Stomach (tissue), 8 donors: ENCODE measurements at regions not wholly inside any gene's neighbourhood (a gene's known extent, or its start where the extent isn't known, plus 50 kb on each side); places are given as distances from the start of the nearest gene placed in this dataset.
"Not testable (repeated sequence)": the region's sequence is repeated elsewhere in the genome, so short reads cannot be mapped to it uniquely, and the experiment has no call there.

Source experiments
- DNase-seq, 2 donors: peaks; one replicate each; pipeline versions ENCODE4 v3.0.0 to v3.0.0-alpha.2; 2013 to 2019
- H3K27ac ChIP-seq, 5 donors: fragments of 200-600 bp in 4 of 5; sonication (generic) in 4 of 5; one replicate each; pipeline ENCODE4 v1.5.1; 2013 to 2019; ENCODE audit warnings: mild to moderate bottlenecking in 1 of 5, moderate library complexity in 1 of 5
- H3K27me3 ChIP-seq, 3 donors: fragments of 200-600 bp; sonication (generic); one replicate each; pipeline ENCODE4 v1.5.1; 2017 to 2019; ENCODE audit warnings: mixed run types in 1 of 3
- H3K36me3 ChIP-seq, 4 donors: fragments of 200-600 bp; sonication (generic); 1 replicate in 3 of 4; 2 replicates in 1 of 4; pipeline ENCODE4 v1.5.1; 2016 to 2019
- H3K4me1 ChIP-seq, 4 donors: fragments of 200-600 bp; sonication (generic); one replicate each; pipeline ENCODE4 v1.5.1; 2016 to 2019
- H3K4me3 ChIP-seq, 4 donors: fragments of 200-600 bp; sonication (generic) in 3 of 4; one replicate each; pipeline ENCODE4 v1.5.1; 2016 to 2019; ENCODE audit warnings: mild to moderate bottlenecking in 1 of 4
- H3K9me3 ChIP-seq, 4 donors: fragments of 200-600 bp; sonication (generic); one replicate each; pipeline ENCODE4 v1.5.1; 2016 to 2019
- EP300 ChIP-seq: sonication (generic); formaldehyde crosslinking; IDR thresholded peaks from one replicate; pipeline ENCODE4 v1.6.1; 2017; ENCODE audit warnings: antibody characterized with exemption
- POLR2A ChIP-seq, 4 donors: fragments of 450-650 bp; IDR thresholded peaks; one replicate each; pipeline ENCODE4 v1.6.1; 2016; ENCODE audit warnings: antibody characterized with exemption in 4 of 4, control low read depth in 2 of 4, mild to moderate bottlenecking in 1 of 4, moderate library complexity in 1 of 4
- POLR2AphosphoS5 ChIP-seq, 3 donors: sonication (generic); formaldehyde crosslinking; IDR thresholded peaks; one replicate each; pipeline ENCODE4 v1.6.1; 2016; ENCODE audit warnings: antibody characterized with exemption in 3 of 3
- WGBS, 5 donors: extraction: QIAGEN DNeasy Blood & Tissue Kit in 3 of 5; methylation state at CpG; one replicate each; pipeline versions ENCODE4 v1.1.5 to v1.1.7; 2013 to 2018; 5-methylcytosine and 5-hydroxymethylcytosine counted together
- intact Hi-C: fragments of 100-400 bp; cut with DNase I; formaldehyde crosslinking; loops from one replicate; pipeline ENCODE4 v1.15.1; 2023; ENCODE audit warnings: low total_unique reads
- TF ChIP-seq, protein P1 (sequence below), 7 experiments: fragments of 450-650 bp in 4 of 7; fragments of 200-600 bp in 3 of 7; sonication (generic) in 3 of 7; IDR thresholded peaks; one replicate each; pipeline ENCODE4 v1.5.1; 2016 to 2019; ENCODE audit warnings: antibody characterized with exemption in 7 of 7, control low read depth in 2 of 7, mild to moderate bottlenecking in 1 of 7
- donor health status: healthy with polysubstance abuse.
- donor health status: Bipolar disorder and iron deficiency.
- donor health status: healthy.

DNA sequence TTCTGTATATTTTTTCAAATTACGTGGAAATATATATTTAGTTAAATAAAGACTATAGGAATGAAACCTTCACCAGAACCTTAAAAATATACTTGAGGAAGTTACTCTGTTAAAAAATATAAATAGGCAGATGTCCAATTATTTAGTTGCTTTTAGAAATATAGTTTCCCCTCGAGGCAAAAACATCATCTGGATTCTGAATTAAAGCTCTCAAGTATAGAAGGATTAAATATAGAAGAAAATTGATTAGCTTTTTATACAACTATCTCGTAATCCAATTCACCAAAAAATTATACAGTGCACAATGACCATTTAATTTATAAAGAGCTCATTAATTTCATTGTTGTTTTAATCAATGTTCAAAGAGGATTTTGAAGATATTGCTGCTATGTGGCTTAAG, 601.4 kb downstream of the GABRG2 start:
- WGBS, 5 donors, result 55 to 62% (median 59%) methylated on average over 3 of the region's 3 CpGs
- no peaks in the 10 kb centered on the region for H3K36me3 ChIP-seq
- H3K4me1 ChIP-seq, result no peaks in the 10 kb centered on the region
- TF ChIP-seq POLR2AphosphoS5 (IDR thresholded peaks at IDR 0.05), result no peak
- no peak for TF ChIP-seq POLR2A (IDR thresholded peaks at IDR 0.05)
- TF ChIP-seq, protein P1, sequence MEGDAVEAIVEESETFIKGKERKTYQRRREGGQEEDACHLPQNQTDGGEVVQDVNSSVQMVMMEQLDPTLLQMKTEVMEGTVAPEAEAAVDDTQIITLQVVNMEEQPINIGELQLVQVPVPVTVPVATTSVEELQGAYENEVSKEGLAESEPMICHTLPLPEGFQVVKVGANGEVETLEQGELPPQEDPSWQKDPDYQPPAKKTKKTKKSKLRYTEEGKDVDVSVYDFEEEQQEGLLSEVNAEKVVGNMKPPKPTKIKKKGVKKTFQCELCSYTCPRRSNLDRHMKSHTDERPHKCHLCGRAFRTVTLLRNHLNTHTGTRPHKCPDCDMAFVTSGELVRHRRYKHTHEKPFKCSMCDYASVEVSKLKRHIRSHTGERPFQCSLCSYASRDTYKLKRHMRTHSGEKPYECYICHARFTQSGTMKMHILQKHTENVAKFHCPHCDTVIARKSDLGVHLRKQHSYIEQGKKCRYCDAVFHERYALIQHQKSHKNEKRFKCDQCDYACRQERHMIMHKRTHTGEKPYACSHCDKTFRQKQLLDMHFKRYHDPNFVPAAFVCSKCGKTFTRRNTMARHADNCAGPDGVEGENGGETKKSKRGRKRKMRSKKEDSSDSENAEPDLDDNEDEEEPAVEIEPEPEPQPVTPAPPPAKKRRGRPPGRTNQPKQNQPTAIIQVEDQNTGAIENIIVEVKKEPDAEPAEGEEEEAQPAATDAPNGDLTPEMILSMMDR (IDR thresholded peaks at IDR 0.05), result no peak
- no peak for TF ChIP-seq EP300
- H3K27me3 ChIP-seq, result no peaks in the 10 kb centered on the region
- DNase-seq, result no peak
- H3K4me3 ChIP-seq, result no peak overlapping the region
- H3K9me3 ChIP-seq, result no peaks in the 10 kb centered on the region
- no peak overlapping the region for H3K27ac ChIP-seq
- intact Hi-C loops, result no loop called here

DNA sequence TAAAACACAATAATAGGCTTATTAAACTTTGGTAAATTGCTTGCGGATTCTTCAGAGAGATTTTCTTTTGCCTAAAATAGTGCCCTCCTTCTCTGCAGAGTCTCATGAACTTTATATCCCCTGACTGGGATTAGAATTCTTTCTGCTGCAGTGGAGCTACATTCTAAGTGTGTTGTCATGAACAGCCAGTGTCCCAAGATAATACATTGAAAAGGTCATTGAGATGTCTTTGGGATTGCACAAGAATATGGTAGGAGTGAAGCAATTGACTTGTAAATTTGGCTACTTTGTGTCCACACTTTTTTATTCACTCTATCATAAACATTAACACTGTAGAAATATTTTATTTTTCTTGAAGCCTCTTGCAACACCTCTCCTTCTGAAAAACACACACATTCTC, 604.5 kb downstream of the GABRG2 start:
- DNase-seq, result no peak
- TF ChIP-seq, protein P1 (IDR thresholded peaks at IDR 0.05), result no peak
- TF ChIP-seq POLR2AphosphoS5 (IDR thresholded peaks at IDR 0.05) (no peak), POLR2A (IDR thresholded peaks at IDR 0.05) (no peak), EP300 (no peak)
- no peak overlapping the region for H3K4me3 ChIP-seq
- no peaks in the 10 kb centered on the region for H3K27me3 ChIP-seq
- intact Hi-C loops, result no loop called here
- H3K36me3 ChIP-seq, result no peaks in the 10 kb centered on the region
- H3K4me1 ChIP-seq, result no peaks in the 10 kb centered on the region
- no peak overlapping the region for H3K27ac ChIP-seq
- WGBS, 5 donors, result 84 to 95% (median 91%) methylated on average over 1 of the region's 1 CpG
- H3K9me3 ChIP-seq, result peaks cover 0 to 6% (median 0%) of the 10 kb centered on the region in 4 donors

DNA sequence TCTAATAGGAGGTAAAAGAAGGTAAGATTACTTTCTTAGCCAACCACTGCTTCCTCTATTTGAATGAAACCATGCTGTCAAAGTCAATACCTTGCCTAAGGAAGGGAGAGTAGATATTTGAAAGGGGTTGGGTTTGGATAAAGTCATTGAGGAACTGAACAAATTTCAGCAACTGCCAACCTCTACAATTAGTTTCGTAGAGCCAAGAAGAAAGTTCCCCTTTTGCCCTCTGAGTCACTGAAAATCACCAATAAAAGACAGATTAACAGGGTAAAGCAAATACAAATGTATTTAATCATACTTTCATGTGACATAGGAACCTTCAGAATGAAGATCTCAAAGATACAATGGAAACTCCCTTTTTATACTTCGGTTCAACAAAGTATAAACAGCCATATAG, 615.7 kb downstream of the GABRG2 start:
- TF ChIP-seq POLR2A (IDR thresholded peaks at IDR 0.05) (no peak), POLR2AphosphoS5 (IDR thresholded peaks at IDR 0.05) (no peak), EP300 (no peak)
- TF ChIP-seq, protein P1 (IDR thresholded peaks at IDR 0.05), result no peak
- Histone ChIP-seq H3K27me3 (no peaks in the 10 kb centered on the region), H3K4me3 (no peak overlapping the region), H3K27ac (no peak overlapping the region), H3K4me1 (no peaks in the 10 kb centered on the region), H3K36me3 (no peaks in the 10 kb centered on the region), H3K9me3 (peaks cover 0 to 13% (median 0%) of the 10 kb centered on the region in 4 donors)
- peak in 1 of 2 donors; percentile 12 for DNase-seq
- intact Hi-C loops, result no loop called here
- 41 to 57% (median 47%) methylated on average over 2 of the region's 2 CpGs for WGBS, 5 donors

DNA sequence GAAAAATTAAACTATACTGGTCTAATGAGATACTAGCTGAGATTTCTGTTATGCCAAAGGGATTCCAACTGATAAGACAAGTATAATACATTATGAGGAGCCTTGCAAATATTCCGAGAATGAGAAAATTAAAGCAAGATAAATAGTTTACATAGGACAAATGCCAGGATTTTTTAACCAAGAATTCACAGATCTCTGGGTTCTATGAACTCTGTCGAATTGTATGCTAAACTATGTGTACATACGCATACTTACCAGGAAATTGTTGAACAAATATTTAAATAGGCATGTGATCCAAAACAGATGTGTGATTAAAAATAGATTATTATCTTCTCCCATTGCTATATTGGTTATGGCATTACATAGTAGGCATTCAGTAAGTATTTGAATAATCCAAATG, 616.6 kb downstream of the GABRG2 start:
- H3K36me3 ChIP-seq, result no peaks in the 10 kb centered on the region
- H3K4me1 ChIP-seq, result no peaks in the 10 kb centered on the region
- WGBS, 5 donors, result 22 to 36% (median 32%) methylated on average over 3 of the region's 3 CpGs
- no peak overlapping the region for H3K4me3 ChIP-seq
- intact Hi-C loops, result no loop called here
- DNase-seq, result no peak
- H3K9me3 ChIP-seq, result peaks cover 0 to 18% (median 0%) of the 10 kb centered on the region in 4 donors
- no peak overlapping the region for H3K27ac ChIP-seq
- TF ChIP-seq POLR2A (IDR thresholded peaks at IDR 0.05), result no peak
- H3K27me3 ChIP-seq, result no peaks in the 10 kb centered on the region

DNA sequence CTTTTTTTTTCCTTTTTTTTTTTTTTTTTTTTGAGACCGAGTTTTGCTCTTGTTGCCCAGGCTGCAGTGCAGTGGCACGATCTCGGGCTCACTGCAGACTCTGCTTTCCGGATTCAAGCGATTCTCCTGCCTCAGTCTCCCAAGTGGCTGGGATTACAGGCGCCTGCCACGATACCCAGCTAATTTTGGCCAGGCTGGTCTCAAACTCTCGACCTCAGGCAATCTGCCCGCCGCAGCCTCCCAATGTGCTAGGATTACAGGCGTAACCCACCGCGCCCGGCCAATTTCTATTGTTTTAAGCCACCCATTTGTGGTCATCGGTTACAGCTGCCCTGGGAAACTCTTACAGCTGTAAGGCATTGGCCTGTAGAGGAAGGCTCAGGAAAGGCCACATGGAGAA, 617.7 kb downstream of the GABRG2 start:
- 88 to 94% (median 90%) methylated on average over 13 to 15 of the region's 15 CpGs for WGBS, 5 donors
- H3K36me3 ChIP-seq, result no peaks in the 10 kb centered on the region
- H3K9me3 ChIP-seq, result peaks cover 0 to 18% (median 0%) of the 10 kb centered on the region in 4 donors
- TF ChIP-seq POLR2A (IDR thresholded peaks at IDR 0.05), result no peak
- TF ChIP-seq, protein P1 (IDR thresholded peaks at IDR 0.05), result no peak
- no peak for TF ChIP-seq EP300
- no peak for TF ChIP-seq POLR2AphosphoS5 (IDR thresholded peaks at IDR 0.05)
- no peak for DNase-seq
- H3K27ac ChIP-seq, result no peak overlapping the region
- intact Hi-C loops, result no loop called here
- no peaks in the 10 kb centered on the region for H3K4me1 ChIP-seq
- no peaks in the 10 kb centered on the region for H3K27me3 ChIP-seq
- no peak overlapping the region for H3K4me3 ChIP-seq

DNA sequence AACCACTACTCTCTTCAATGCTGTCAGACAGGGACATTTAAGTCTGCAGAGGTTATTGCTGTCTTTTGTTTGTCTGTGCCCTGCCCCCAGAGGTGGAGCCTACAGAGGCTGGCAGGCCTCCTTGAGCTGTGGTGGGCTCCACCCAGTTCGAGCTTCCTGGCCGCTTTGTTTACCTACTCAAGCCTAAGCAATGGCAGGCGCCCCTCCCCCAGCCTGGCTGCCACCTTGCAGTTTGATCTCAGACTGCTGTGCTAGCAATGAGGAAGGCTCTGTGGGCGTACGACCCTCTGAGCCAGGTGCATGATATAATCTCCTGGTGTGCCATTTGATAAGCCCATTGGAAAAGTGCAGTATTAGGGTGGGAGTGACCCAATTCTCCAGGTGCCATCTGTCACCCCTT, 628.7 kb downstream of the GABRG2 start:
- DNase-seq, intact Hi-C loops: not testable (repeated sequence)

More for the DNA sequence above, 628.7 kb downstream of the GABRG2 start:
- H3K27ac ChIP-seq, H3K27me3 ChIP-seq, H3K4me3 ChIP-seq, H3K4me1 ChIP-seq, H3K36me3 ChIP-seq: not testable (repeated sequence)
- H3K9me3 ChIP-seq, result peaks cover 0 to 15% (median 5%) of the 10 kb centered on the region in 4 donors
- 75 to 90% (median 83%) methylated on average over 3 to 5 of the region's 5 CpGs for WGBS, 5 donors
